Tibial nerve (tissue), 4 donors: ENCODE measurements at regions not wholly inside any gene's neighbourhood (a gene's known extent, or its start where the extent isn't known, plus 50 kb on each side); places are given as distances from the start of the nearest gene placed in this dataset.

Experiments used
- DNase-seq, 2 donors: peaks; one replicate each; pipeline ENCODE4 v3.0.0-alpha.2; 2019; ENCODE audit warnings: low spot score in 2 of 2
- H3K27ac ChIP-seq, 4 donors: fragments of 200-600 bp; sonication (generic) in 3 of 4; one replicate each; pipeline ENCODE4 v1.5.1; 2017 to 2019; ENCODE audit warnings: mild to moderate bottlenecking in 1 of 4
- H3K27me3 ChIP-seq, 2 donors: fragments of 200-600 bp; sonication (generic) in 1 of 2; one replicate each; pipeline versions ENCODE4 v1.5.1 to v1.6.0; 2017 to 2019
- H3K36me3 ChIP-seq, 3 donors: fragments of 200-600 bp; sonication (generic); one replicate each; pipeline ENCODE4 v1.5.1; 2018 to 2019
- H3K4me1 ChIP-seq, 4 donors: fragments of 200-600 bp; sonication (generic) in 3 of 4; one replicate each; pipeline ENCODE4 v1.5.1; 2017 to 2019
- H3K4me3 ChIP-seq, 4 donors: fragments of 200-600 bp; sonication (generic) in 3 of 4; one replicate each; pipeline ENCODE4 v1.5.1; 2017 to 2019; ENCODE audit warnings: mild to moderate bottlenecking in 1 of 4, moderate library complexity in 1 of 4
- H3K9me3 ChIP-seq, 4 donors: fragments of 200-600 bp; sonication (generic) in 3 of 4; one replicate each; pipeline ENCODE4 v1.5.1; 2017 to 2019
- EP300 ChIP-seq, 2 donors: sonication (generic); formaldehyde crosslinking; IDR thresholded peaks; one replicate each; pipeline ENCODE4 v1.6.1; 2017; ENCODE audit warnings: antibody characterized with exemption in 2 of 2, mild to moderate bottlenecking in 1 of 2
- POLR2A ChIP-seq, 2 donors: fragments of 450-650 bp; IDR thresholded peaks; one replicate each; pipeline ENCODE4 v1.6.1; 2017; ENCODE audit warnings: antibody characterized with exemption in 2 of 2, mild to moderate bottlenecking in 2 of 2, moderate library complexity in 2 of 2
- WGBS, 2 donors: methylation state at CpG; one replicate each; pipeline ENCODE4 v1.1.5; 2018; 5-methylcytosine and 5-hydroxymethylcytosine counted together
- TF ChIP-seq, protein P1 (sequence below), 5 experiments: fragments of 200-600 bp in 3 of 5; fragments of 450-650 bp in 2 of 5; sonication (generic) in 3 of 5; IDR thresholded peaks; one replicate each; pipeline ENCODE4 v1.5.1; 2016 to 2019; ENCODE audit warnings: antibody characterized with exemption in 5 of 5, mild to moderate bottlenecking in 3 of 5, moderate library complexity in 2 of 5

DNA sequence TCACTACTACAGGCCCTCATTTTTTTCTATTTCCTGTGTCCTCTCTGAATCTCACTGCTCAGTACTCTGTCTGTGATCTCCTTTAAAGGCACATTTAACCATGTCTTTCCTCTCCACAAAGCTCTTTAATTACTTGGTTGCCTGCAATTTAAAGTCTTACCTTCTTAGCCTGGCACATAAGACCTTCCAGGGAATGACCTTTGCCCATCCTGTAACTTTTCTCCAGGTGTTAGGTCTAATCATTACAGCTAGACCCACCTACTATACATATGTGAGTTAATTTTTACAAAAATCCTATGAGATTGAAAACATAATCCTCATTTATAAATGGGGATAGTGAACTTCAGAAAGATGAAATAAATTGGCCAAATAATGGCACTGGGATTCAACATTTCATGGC is 244.1 kb upstream of the RHOBTB1 start:
- Histone ChIP-seq H3K27me3 (no peaks in the 10 kb centered on the region), H3K36me3 (no peaks in the 10 kb centered on the region), H3K27ac (no peak overlapping the region), H3K4me1 (no peaks in the 10 kb centered on the region), H3K9me3 (peaks cover 0 to 7% (median 0%) of the 10 kb centered on the region in 4 donors), H3K4me3 (no peak overlapping the region)
- no peak for TF ChIP-seq EP300 (IDR thresholded peaks at IDR 0.05)
- TF ChIP-seq, protein P1, sequence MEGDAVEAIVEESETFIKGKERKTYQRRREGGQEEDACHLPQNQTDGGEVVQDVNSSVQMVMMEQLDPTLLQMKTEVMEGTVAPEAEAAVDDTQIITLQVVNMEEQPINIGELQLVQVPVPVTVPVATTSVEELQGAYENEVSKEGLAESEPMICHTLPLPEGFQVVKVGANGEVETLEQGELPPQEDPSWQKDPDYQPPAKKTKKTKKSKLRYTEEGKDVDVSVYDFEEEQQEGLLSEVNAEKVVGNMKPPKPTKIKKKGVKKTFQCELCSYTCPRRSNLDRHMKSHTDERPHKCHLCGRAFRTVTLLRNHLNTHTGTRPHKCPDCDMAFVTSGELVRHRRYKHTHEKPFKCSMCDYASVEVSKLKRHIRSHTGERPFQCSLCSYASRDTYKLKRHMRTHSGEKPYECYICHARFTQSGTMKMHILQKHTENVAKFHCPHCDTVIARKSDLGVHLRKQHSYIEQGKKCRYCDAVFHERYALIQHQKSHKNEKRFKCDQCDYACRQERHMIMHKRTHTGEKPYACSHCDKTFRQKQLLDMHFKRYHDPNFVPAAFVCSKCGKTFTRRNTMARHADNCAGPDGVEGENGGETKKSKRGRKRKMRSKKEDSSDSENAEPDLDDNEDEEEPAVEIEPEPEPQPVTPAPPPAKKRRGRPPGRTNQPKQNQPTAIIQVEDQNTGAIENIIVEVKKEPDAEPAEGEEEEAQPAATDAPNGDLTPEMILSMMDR (IDR thresholded peaks at IDR 0.05): no peak
- TF ChIP-seq POLR2A (IDR thresholded peaks at IDR 0.05): no peak
- no peak for DNase-seq

DNA sequence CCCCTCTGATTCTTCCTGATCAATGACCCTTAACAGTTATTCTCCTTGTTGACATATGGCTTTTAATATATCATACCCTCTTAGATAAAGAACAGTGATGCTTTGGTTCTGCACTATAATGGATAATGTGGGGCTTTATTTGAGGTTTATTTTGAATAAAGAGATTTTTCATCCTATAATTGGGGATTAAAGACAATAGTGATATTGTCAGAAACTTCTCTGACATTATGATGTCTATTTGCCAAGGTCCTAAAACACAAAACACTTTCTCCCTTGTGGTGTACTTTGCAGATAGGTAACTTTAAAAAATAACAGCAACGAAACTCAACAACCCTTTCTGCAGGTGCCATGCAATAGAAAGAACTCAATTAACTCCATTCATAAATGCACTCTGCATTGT is 243.6 kb upstream of the RHOBTB1 start:
- TF ChIP-seq EP300 (IDR thresholded peaks at IDR 0.05) (no peak), POLR2A (IDR thresholded peaks at IDR 0.05) (no peak)
- TF ChIP-seq, protein P1 (IDR thresholded peaks at IDR 0.05): no peak
- no peaks in the 10 kb centered on the region for H3K4me1 ChIP-seq
- peaks cover 0 to 4% (median 0%) of the 10 kb centered on the region in 4 donors for H3K9me3 ChIP-seq
- H3K36me3 ChIP-seq: no peaks in the 10 kb centered on the region
- 58 to 73% methylated on average over 1 of the region's 1 CpG for WGBS, 2 donors
- H3K4me3 ChIP-seq: no peak overlapping the region
- no peaks in the 10 kb centered on the region for H3K27me3 ChIP-seq
- no peak for DNase-seq
- no peak overlapping the region for H3K27ac ChIP-seq

DNA sequence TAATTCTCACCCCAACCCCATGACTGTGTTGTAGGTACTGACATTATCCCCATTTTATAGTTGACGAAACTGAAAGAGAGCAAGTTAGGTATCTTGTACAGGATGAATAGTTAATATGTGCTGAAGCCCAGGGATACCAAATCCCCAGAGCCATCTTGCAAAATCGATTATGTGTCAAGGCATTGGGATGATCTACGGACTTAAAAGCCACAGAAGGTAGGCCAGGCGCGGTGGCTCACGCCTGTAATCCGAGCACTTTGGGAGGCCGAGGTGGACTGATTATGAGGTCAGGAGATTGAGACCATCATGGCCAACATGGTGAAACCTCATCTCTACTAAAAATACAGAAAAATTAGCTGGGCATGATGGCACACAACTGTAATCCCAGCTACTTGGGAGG is 242.4 kb upstream of the RHOBTB1 start:
- no peaks in the 10 kb centered on the region for H3K9me3 ChIP-seq
- no peaks in the 10 kb centered on the region for H3K27me3 ChIP-seq
- TF ChIP-seq POLR2A (IDR thresholded peaks at IDR 0.05) (no peak), EP300 (IDR thresholded peaks at IDR 0.05) (no peak)
- TF ChIP-seq, protein P1 (IDR thresholded peaks at IDR 0.05): no peak
- H3K36me3 ChIP-seq: no peaks in the 10 kb centered on the region
- DNase-seq: no peak
- H3K4me3 ChIP-seq: no peak overlapping the region
- 98% methylated on average over 8 of the region's 8 CpGs for WGBS, 2 donors
- no peak overlapping the region for H3K27ac ChIP-seq
- H3K4me1 ChIP-seq: no peaks in the 10 kb centered on the region

DNA sequence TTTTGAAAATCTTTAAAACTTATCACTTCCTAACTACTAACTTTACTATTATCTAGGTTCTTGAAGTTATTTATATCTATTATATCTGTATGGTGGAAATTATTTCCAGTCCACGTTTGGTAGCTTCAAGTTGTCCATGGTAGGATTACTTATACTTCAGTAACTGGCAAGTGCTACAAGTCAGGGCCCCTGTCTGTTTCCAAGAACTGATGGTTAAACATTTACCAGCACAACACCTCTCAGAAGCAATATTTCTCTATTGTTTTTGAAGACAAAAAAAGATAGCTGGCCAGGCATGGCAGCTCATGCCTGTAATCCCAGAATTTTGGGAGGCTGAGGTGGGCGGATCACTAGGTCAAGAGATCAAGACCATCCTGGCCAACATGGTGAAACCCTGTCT is 240.4 kb upstream of the RHOBTB1 start:
- no peak for DNase-seq
- no peak for TF ChIP-seq POLR2A (IDR thresholded peaks at IDR 0.05)
- TF ChIP-seq EP300 (IDR thresholded peaks at IDR 0.05): no peak
- TF ChIP-seq, protein P1 (IDR thresholded peaks at IDR 0.05): no peak
- Histone ChIP-seq H3K27ac (no peak overlapping the region), H3K4me3 (no peak overlapping the region), H3K36me3 (no peaks in the 10 kb centered on the region), H3K9me3 (no peaks in the 10 kb centered on the region), H3K27me3 (no peaks in the 10 kb centered on the region), H3K4me1 (no peaks in the 10 kb centered on the region)
- 88 to 93% methylated on average over 2 of the region's 2 CpGs for WGBS, 2 donors

DNA sequence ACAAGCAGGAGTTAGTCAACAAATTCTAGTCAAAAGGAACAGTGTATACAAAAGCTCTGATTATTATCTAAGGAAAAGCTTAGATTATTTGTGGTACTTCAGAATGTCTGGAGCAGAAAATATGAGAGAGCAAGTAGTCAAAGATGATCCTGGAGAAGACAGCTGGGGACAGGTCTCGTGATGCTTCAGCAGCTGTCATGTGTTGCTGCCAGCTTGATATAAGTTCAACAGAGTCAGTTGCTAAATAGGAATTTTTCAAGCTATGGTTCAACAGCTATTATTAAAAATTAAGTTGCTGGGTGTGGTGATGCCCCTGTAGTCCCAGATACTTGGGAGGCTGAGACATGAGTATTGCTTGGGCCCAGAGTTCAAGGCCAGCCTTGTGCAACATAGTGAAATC is 240.0 kb upstream of the RHOBTB1 start:
- Histone ChIP-seq H3K27ac (no peak overlapping the region), H3K4me1 (no peaks in the 10 kb centered on the region), H3K36me3 (no peaks in the 10 kb centered on the region), H3K27me3 (no peaks in the 10 kb centered on the region), H3K4me3 (no peak overlapping the region), H3K9me3 (no peaks in the 10 kb centered on the region)
- WGBS, 2 donors: 93 to 97% methylated on average over 1 of the region's 1 CpG
- TF ChIP-seq, protein P1 (IDR thresholded peaks at IDR 0.05): no peak
- no peak for TF ChIP-seq POLR2A (IDR thresholded peaks at IDR 0.05)
- TF ChIP-seq EP300 (IDR thresholded peaks at IDR 0.05): no peak
- DNase-seq: no peak
